Spleen (tissue), 7 donors: ENCODE measurements at regions not wholly inside any gene's neighbourhood (a gene's known extent, or its start where the extent isn't known, plus 50 kb on each side); places are given as distances from the start of the nearest gene placed in this dataset.

Source experiments
- CTCF ChIP-seq, 11 experiments: fragments of 200-600 bp in 7 of 11; fragments of 450-650 bp in 4 of 11; sonication (generic) in 4 of 11; IDR thresholded peaks in 8 of 11; conservative IDR thresholded peaks in 3 of 11; 1 replicate in 7 of 11; 2 replicates in 4 of 11; pipeline versions ENCODE4 v1.4.0 to v1.8.0; 2016 to 2021; ENCODE audit warnings: antibody characterized with exemption in 11 of 11, inconsistent platforms in 4 of 11, mild to moderate bottlenecking in 1 of 11
- POLR2AphosphoS5 ChIP-seq, 3 donors: sonication (generic); formaldehyde crosslinking; IDR thresholded peaks; one replicate each; pipeline ENCODE4 v1.5.1; 2017; ENCODE audit warnings: antibody characterized with exemption in 3 of 3
- donor health status: DM: no; HTN: no; CAD: no; lungs with moderate emphysema.
- donor health status: DM: no; HTN: no; CAD: no.
- donor health status: DM: no; HTN: no; CAD: no.

GRCh38 chr14:97155814-97156213 lies 358.6 kb downstream of the VRK1 start:
- TF ChIP-seq CTCF (IDR thresholded peaks at IDR 0.05 in 8 of 11, conservative IDR thresholded peaks at IDR 0.05 in 3 of 11) (no peak), POLR2AphosphoS5 (IDR thresholded peaks at IDR 0.05) (no peak)
